Cardiac fibroblast (primary cell): ENCODE measurements at regions not wholly inside any gene's neighbourhood (a gene's known extent, or its start where the extent isn't known, plus 50 kb on each side); places are given as distances from the start of the nearest gene placed in this dataset.

ENCODE experiments used
- DNase-seq, 2 donors: peaks; one replicate each; pipeline versions ENCODE4 v3.0.0 to v3.0.0-alpha.2; 2010; ENCODE audit warnings: low read depth in 2 of 2
- H3K4me3 ChIP-seq, 2 donors: replicated peaks in 1 of 2; 1 replicate in 1 of 2; 2 replicates in 1 of 2; pipeline ENCODE4 v1.5.1; 2011; ENCODE audit warnings: low read depth in 2 of 2, low read length in 2 of 2, mild to moderate bottlenecking in 2 of 2, moderate library complexity in 1 of 2
- TF ChIP-seq, protein P1 (sequence below): IDR thresholded peaks from one replicate; pipeline ENCODE4 v1.5.1; 2011; ENCODE audit warnings: low read depth, mild to moderate bottlenecking, low read length, inconsistent platforms

DNA sequence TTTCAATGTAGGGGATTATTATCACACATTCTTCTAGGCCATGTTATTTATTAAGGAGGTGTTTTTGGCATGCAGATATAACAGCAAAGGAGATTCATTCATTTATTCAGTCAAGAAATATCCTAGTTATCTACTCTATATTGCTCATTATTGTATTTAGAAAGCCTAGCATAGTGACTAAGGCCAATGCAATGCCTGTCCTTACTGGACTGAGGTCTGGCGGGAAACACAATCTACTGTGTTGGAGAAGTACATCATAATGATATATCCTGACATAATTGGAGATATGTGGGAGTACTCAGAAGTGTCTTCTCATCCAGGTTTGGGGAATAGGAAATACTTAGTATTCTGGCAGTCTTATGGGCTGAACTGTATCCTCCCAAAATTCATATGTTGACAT lies 421.5 kb upstream of the USP24 start:
- DNase-seq, result peak; percentile 22 to 79
- TF ChIP-seq, protein P1, sequence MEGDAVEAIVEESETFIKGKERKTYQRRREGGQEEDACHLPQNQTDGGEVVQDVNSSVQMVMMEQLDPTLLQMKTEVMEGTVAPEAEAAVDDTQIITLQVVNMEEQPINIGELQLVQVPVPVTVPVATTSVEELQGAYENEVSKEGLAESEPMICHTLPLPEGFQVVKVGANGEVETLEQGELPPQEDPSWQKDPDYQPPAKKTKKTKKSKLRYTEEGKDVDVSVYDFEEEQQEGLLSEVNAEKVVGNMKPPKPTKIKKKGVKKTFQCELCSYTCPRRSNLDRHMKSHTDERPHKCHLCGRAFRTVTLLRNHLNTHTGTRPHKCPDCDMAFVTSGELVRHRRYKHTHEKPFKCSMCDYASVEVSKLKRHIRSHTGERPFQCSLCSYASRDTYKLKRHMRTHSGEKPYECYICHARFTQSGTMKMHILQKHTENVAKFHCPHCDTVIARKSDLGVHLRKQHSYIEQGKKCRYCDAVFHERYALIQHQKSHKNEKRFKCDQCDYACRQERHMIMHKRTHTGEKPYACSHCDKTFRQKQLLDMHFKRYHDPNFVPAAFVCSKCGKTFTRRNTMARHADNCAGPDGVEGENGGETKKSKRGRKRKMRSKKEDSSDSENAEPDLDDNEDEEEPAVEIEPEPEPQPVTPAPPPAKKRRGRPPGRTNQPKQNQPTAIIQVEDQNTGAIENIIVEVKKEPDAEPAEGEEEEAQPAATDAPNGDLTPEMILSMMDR, result no peak
- no peak overlapping the region for H3K4me3 ChIP-seq

DNA sequence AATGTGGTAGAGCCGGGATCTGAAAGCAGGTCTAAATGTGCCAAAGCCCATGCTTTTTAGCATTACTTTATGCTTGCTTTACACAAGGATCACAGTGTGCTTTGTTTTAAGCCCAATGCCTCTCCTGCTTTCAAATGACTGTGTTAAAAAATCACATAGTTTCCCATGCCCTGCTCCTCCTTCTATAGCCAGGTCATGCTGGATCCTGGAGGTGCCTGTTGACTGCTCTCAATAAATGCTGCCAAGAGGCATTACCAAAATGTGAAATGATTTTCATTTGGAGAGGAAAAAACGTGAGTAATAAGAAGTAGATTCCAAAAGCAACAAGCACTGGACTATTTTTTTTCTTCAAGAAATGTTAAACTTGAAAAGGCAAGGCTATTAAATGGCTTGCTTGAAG lies 420.7 kb upstream of the USP24 start:
- peak; percentile 67 to 79 for DNase-seq
- no peak overlapping the region for H3K4me3 ChIP-seq
- TF ChIP-seq, protein P1, result no peak

DNA sequence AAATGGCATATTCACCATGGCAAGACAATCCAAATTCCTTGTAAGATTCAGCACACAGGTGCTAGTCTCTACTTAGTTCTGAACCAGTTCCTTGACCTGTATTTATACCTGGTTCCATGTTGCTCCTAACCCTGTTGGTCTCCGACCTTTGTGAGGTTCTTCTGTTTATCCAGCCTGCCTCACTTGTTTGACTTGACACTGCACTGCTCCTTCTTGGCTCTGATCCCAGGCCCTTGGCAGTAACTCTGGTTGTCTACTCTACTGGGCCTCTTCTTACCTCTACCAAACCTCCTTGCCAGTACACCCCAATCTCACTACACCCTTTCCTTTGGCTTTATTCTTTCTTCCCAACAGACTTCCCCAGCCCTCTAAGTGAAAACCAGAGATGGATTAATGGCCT lies 419.4 kb upstream of the USP24 start:
- TF ChIP-seq, protein P1, result no peak
- no peak overlapping the region for H3K4me3 ChIP-seq
- no peak for DNase-seq

GRCh38 chr1:55632906-55633305 lies 417.7 kb upstream of the USP24 start:
- TF ChIP-seq, protein P1, result no peak
- DNase-seq, result peak in 1 of 2 donors; percentile 18
- H3K4me3 ChIP-seq, result no peak overlapping the region

GRCh38 chr1:55632058-55632457 lies 416.9 kb upstream of the USP24 start:
- TF ChIP-seq, protein P1, result no peak
- no peak overlapping the region for H3K4me3 ChIP-seq
- DNase-seq, result peak; percentile 62 to 89

DNA sequence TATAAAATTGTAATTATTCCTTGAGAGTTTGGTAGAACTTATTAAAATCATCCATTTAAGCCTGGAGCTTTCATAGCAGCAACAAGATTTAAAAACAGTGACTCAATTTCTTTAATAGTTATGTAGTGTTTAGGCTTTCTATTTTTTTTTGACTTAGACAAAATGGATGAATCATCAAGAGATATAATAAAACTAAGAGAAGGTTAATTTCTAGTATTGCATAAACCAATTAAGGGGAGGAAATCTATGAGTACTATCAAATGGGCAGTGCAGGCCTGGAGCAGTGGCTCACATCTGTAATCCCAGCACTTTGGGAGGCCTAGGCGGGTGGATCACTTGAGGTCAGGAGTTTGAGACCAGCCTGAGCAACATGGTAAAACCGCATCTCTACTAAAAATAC lies 416.3 kb upstream of the USP24 start:
- TF ChIP-seq, protein P1, result no peak
- no peak overlapping the region for H3K4me3 ChIP-seq
- peak; percentile 21 to 67 for DNase-seq

GRCh38 chr1:55626326-55626725 lies 411.2 kb upstream of the USP24 start:
- TF ChIP-seq, protein P1, result no peak
- H3K4me3 ChIP-seq, result no peak overlapping the region
- DNase-seq, result peak; percentile 36 to 58
